HG03457 (cell line): ENCODE measurements at regions not wholly inside any gene's neighbourhood (a gene's known extent, or its start where the extent isn't known, plus 50 kb on each side); places are given as distances from the start of the nearest gene placed in this dataset.

Experiments used
- ATAC-seq: cut with Tn5 transposase; IDR thresholded peaks from one replicate; pipeline ENCODE4 v1.9.1; 2021; ENCODE audit warnings: moderate number of reproducible peaks; ENCODE audit not compliant: unreplicated experiment

- no peak for ATAC-seq
Measured at GRCh38 chr2:126825316-126825715, 73.4 kb upstream of the TEX51 start.

GRCh38 chr2:126826491-126826890, 72.2 kb upstream of the TEX51 start:
- ATAC-seq, result no peak

- no peak for ATAC-seq
Measured at GRCh38 chr2:126827371-126827770, 71.3 kb upstream of the TEX51 start.

GRCh38 chr2:126828051-126828450, 70.6 kb upstream of the TEX51 start:
- ATAC-seq, result no peak

- no peak for ATAC-seq
Measured at GRCh38 chr2:126828491-126828890, 70.2 kb upstream of the TEX51 start.

- no peak for ATAC-seq
Measured at GRCh38 chr2:126831234-126832005, 67.3 kb upstream of the TEX51 start.

GRCh38 chr2:126832014-126832413, 66.7 kb upstream of the TEX51 start:
- ATAC-seq, result no peak

- no peak for ATAC-seq
Measured at GRCh38 chr2:126832757-126833156, 65.9 kb upstream of the TEX51 start.

GRCh38 chr2:126834006-126834659, 64.6 kb upstream of the TEX51 start:
- ATAC-seq, result no peak

GRCh38 chr2:126835261-126835660, 63.4 kb upstream of the TEX51 start:
- no peak for ATAC-seq

GRCh38 chr2:126835831-126836230, 62.9 kb upstream of the TEX51 start:
- ATAC-seq, result no peak

- ATAC-seq, result no peak
Measured at GRCh38 chr2:126836761-126837679, 61.7 kb upstream of the TEX51 start.

- ATAC-seq, result no peak
Measured at GRCh38 chr2:126837966-126838715, 60.5 kb upstream of the TEX51 start.

- no peak for ATAC-seq
Measured at GRCh38 chr2:126838716-126838985, 60.0 kb upstream of the TEX51 start.

GRCh38 chr2:126839796-126840195, 58.9 kb upstream of the TEX51 start:
- ATAC-seq, result no peak

- ATAC-seq, result no peak
Measured at GRCh38 chr2:126843081-126843480, 55.6 kb upstream of the TEX51 start.

- no peak for ATAC-seq
Measured at GRCh38 chr2:126846241-126846640, 52.4 kb upstream of the TEX51 start.
